ENCODE measurements at regions not wholly inside any gene's neighbourhood (a gene's known extent, or its start where the extent isn't known, plus 50 kb on each side); places are given as distances from the start of the nearest gene placed in this dataset.

DNA sequence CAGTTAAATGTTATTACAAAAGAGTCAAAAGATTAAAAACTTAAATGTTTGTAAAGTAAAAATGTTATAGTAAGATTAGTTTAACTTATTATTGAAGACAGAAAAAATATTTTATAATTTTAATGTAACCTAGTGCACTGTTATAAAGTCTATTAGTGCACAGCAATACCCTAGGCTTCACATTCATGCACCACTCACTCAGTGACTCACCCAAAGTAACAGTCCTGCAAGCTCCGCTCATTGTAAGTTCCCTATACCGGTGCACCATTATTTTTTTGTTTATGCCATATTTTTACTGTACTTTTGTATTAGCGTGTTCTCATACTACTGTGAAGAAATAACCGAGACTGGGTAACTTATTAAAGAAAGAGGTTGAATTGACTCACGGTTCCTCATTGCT, 759.7 kb upstream of the CDH7 start:
- no peak for DNase-seq (ENCODE audit: low read depth)

DNA sequence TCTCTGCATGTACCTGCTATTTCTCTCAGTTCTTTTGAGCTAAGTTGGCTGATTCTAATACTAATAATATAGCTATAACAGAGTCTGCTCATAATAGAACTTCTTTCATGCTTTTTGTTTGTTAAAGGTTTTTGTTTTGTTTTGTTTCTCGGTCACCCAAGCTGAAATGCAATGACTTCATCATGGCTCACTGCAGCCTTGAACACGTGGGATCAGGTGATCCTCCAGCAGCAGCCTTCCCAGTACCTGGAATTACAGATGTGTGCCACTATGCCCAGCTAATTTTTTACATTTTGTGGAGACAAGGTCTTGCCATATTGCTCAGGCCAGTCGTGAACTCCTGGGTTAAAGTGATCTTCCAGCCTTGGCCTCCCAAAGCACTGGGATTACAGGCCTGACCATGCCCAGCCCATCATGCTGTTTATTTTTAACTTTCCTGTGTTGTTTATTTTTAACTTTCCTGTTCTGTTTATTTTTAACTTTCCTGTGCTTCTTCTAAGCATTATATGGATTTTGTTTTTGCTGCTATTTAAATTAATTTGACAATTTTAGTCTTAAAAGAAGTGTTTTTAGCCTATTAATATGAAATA, 763.8 kb upstream of the CDH7 start:
- DNase-seq (ENCODE audit: low read depth), result no peak

DNA sequence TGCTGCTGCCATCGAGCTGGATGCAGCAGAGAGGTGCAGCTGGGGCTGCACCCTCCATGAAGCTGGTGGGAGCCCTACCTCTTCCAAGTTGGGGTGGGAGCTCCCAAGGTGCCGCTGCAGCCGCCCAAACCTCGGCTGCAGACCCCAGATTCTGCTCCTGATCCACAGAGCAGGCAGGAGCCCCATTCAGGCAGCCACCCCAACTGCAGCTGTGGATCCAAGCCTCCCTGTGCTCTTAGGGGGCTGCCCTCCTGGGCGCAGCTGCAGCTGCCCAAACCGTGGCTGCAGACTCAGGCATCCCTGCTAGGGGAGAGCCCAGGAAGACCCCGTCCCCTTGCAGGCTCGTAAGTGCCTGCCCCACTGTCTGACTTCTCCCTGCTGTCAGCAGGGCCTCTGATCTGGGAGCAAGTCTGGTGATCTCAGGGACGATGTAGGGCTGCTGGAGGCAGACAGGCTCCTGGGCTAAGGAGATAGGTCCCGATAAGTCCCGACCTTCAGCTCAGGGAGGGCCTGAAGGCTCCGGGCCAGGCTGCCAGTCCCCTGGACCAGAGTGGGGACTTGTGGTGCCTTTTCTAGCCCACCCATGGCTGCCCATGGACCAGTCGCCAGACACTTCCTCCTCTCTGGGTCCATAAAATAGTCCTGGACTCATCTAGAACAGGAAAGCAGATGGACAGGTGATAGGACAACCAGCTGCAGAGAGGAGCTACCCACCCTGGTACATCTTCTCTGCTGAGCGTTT, 767.1 kb upstream of the CDH7 start:
- no peak for DNase-seq (ENCODE audit: low read depth)

DNA sequence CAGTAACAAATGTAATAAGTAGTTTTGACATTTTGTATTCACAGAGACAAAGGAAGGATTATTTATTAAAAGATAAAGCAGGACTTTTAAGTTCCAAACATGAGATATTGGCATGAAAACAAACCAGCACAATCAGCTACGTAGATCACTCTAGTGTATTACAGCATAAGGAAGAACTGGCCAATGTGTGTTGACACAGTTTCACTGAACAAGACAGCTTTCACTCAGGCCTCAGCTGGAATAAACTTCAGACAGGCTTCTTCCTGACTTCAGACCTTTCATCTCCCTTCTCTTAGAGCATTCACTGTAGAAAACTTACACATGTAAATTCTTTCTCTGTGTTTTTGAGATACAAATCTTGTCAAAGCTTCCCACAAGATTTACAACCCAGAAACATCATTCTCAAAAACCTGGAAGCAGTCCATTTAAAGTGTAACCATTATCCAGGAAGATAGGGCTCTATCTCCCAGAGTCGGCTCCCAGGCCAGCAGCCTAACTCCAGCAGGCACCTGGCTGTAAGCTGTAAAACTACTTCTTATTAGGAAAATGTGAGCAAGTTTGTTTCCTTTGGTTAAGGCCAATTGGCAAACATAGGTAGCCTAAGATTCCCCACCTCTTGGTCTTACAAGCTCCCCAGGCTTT, 768.3 kb upstream of the CDH7 start:
- no peak for DNase-seq (ENCODE audit: low read depth)

DNA sequence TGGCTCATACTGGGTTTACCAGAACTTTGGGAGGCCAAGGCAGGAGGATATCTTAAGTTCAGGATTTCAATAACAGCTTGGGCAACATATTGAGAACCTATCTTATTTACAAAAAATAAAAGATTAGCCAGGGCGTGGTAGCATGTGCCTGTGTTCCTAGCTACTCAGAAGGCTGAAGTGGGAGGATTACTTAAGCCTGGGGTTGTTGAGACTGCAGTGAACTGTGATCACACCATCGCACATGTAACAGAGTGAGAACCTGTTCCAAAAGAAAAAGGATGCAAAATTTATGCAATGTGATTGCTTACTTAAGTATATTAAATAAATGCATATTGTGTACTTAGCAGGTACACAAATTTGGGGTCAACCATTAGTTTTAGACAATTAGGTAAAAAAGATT, 768.9 kb upstream of the CDH7 start:
- no peak for DNase-seq (ENCODE audit: low read depth)

DNA sequence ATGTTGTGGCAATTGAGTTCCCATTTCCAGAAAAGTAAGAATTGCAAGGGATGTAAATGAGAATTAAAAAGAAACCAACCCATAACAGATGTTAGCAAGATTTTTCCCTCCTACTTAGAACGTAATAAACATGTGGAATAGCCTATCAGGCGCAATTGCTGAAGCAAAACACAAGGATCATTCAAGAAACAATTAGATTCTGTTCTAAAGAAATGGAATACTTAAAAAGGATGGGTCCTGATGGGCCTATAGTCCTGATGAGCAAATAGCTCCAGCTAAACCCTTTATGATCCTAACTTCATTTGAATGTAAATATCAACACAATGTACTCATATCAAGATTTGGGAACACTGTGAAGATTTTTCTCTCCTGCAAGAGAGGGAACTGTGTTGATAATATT, 771.0 kb upstream of the CDH7 start:
- no peak for DNase-seq (ENCODE audit: low read depth)

DNA sequence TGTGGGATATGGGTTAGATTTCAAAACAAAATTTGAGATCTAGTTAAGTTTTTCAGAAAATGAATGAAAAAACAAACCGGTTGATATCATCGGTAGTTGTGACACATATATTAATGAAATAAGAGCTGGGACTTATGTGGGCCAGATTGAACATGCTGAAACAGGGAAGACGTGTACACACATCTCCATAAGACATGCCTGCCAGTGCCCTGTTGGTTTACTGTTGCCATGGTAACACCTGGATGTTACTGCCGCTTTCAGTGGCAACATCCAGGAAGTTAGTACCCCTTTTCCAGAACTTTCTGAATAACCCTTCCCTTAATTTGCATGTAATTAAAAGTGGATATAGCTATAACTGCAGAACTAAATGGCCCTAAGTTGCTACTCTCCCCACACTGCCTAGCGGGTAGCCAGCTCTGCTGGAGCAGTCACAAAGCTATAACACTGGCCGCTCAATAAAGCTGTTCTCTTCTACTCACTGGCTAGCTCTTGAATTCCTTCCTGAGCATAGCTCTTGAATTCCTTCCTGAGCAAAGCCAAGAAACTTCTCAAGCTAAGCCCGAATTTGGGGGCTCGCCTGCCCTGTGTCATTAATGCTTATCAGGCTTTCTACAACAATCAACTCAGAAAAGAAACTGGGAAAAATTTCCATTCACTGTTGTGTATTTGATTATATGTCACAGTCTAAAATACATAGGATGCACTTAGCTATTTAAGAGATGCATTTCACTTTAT, 776.3 kb upstream of the CDH7 start:
- no peak for DNase-seq (ENCODE audit: low read depth)

DNA sequence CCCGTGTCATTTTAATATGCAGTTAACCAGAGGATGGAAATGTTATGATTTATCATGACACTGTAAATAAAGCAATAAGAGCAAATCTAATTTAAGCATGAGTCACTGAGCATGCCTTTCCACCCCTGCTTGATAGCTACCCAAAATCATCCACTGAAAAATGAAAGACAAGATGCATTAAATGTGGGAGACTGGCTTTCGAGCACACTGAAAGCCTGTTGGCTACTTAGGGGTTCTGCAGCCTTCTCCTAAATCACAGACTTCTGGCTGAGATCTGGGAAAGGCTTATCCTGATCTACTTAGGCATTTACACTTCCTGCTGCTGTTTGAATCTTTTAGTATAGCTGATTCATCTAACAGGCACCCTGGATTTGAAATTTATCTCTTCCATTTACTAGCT, 778.3 kb upstream of the CDH7 start:
- no peak for DNase-seq (ENCODE audit: low read depth)

DNA sequence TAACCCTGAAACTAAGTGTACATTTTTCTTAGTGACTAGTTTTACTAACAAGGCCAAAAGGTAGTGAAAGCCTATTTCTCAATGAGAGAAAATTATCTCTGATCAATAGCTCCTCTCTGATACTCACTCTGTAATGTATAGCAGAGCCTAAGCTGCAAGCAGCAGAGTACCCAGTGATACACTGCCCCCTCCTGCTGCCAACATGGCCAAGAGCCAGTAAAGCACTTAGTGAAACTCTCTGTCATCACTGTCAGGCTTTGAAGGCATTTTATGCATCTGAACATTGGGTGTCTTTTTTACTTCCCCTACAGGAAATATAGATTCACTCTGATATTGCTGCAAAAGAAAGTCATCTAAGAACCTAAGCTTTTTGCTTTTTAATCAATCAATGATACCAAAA, 784.1 kb upstream of the CDH7 start:
- DNase-seq (ENCODE audit: low read depth), result no peak

DNA sequence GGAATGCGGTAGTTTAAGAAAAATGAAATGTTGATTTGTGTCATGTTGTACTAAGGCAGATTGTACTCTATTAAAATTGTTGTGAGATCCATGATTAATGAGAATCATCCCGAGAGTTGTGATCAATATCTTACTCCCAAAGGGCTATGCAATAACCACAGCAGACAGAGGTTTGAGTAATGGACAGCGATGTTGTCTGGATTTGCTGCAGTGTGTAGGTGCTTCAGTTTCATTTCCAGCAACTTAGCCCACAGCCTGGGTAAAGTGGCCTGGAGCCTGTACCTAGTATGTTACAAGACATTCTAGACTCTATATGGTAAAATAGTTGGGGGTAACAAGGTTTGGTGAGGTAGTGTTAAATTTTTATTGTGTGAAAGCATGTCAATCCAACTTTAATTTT, 794.3 kb upstream of the CDH7 start:
- DNase-seq (ENCODE audit: low read depth), result no peak

DNA sequence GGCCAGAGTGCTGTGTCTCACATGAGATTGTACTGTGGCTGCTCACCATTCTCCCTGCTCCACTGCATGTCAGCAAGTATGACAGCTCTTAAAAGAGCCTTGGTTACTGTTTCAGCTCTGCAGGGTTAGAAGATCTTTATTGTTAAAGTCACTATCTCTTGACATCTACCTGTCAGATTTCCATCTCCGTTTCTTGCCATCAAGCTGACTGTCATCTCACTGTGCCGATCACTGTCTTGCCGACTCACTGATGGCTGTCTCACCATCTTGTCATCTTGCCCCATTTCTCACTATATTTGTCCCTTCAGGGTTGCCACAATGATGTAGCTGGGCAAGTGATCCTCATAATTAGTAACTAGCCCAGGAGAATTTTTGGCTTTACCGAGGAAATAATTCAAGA, 800.9 kb upstream of the CDH7 start:
- DNase-seq (ENCODE audit: low read depth), result no peak

DNA sequence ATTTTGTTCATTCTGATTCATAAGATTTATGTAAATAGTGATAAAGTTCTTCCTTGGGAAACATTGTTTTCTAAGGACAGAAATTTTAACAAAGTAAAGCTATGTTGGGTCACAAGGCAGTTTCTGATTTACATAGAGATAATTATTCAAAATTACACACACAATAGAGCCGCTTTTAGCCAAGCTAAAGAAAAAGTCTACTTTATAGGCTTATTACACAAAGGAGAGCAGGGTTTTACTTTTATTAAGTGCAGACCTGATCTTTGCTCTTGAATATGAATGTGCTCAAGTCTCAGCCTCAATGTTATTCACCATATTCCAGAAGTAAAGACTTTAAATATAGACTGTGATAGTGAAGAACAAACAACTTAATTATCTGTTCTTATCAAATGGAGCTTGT, 787.8 kb upstream of the LINC00305 start:
- DNase-seq (ENCODE audit: low read depth), result no peak

DNA sequence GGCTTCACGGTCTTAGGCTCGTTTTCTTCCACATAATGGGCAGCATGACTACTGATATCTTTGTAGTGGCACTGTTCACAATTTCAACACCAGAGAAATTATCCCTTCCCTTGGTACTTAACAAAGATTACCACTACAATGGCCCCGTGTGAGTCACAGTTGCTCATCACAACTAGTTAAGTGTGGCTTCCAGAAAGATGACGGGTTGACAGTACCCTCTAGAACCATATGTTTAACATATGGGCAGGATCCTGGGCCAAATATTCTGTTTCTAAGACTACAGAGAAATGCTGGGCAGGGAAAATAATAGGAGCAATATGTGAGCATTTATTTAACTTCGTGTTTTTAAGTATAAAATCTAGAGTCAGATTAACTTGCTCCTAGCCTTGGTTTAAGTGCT, 780.1 kb upstream of the LINC00305 start:
- no peak for DNase-seq (ENCODE audit: low read depth)

DNA sequence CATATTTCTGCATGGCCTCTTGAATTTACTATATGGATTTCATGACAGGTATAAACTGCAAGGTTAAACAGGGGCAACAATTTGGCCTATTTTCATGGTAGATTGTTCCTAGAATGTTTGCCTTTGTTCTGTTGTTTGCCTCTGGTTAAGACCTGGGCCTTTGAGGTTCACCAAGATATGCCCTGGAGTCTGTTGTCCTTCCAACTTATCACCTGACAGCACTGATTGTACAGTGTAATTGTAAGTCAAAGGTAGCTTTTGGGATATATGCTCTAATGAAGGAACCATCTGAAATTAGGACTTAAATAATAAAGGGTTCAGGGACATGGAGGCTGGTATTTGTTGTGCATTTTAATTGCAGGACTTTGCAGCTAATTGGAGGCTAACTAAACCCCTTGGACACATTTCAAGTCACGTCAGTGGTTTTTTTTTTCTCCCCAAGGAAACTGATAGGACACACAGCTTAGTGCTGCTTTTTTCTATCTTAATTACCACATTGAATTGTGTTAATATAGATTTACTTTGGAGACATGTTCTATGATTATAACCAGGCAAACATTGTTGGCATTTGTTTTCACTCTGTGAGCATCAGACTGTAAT, 771.2 kb upstream of the LINC00305 start:
- DNase-seq (ENCODE audit: low read depth), result no peak

DNA sequence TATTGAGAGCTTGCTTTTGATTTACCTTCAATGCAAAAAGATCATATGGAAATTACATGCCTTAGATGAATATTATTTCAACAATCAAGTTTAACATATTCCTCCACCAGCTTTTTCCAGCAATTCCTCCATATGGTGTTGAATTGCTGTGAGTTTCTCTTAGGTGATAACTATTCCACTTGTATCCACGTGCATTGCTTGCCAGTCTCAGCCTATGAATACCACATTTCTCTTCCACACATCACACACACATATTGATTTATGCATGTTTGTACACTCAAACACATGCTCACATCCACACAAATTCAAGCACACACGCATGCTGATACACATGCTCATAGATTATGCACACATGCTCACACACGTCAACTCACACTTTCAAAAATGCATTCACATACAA, 770.0 kb upstream of the LINC00305 start:
- DNase-seq (ENCODE audit: low read depth), result no peak

DNA sequence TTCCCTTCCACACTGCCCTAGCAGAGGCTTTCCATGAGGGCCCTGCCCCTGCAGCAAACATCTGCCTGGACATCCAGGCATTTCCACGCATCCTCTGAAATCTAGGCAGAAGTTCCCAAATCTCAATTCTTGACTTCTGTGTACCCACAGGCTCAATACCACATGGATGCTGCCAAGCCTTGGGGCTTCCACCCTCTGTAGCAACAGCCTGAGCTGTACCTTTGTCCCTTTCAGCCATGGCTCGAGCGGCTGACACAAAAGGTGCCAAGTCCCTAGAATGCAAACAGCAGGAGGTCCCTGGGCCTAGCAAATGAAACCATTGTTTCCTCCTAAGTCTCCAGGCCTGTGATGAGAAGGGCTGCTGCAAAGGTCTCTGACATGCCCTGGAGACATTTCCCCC, 744.5 kb upstream of the LINC00305 start:
- DNase-seq (ENCODE audit: low read depth), result no peak

DNA sequence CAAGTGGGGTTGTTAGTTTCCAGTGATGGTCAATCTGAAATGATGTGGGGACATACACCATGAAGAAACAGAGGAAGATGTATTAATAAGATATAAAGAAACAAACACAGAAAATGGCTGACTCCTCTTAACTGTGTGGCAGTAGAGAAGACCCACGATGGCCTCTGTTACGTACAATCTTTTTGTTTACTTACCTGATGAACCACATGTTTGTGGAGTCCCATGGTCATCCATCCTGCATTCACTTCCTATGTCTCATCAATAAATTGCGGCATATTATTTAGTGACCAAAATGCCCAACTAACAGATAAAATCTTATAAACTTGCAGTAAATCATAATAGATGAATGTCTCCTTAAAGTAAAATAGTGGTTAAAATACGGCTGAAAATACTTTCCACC, 740.1 kb upstream of the LINC00305 start:
- no peak for DNase-seq (ENCODE audit: low read depth)

DNA sequence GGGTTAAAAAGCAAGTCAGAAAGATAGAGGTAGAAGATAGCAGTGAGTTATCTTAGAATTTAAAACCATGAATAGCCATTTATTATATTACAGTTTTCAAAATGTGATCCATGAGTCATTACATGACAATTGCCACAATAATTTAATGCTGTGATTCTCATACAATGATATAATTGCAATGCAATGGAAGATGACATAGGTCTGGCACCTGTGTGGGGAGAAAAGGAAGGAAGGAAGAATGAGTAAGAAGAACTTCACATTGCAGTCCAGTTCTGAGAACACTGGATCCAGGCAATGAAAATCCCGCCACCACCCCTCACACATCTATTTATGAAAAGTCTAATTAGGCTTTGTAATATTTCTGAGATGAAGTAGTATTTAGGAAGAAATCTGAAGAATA, 738.1 kb upstream of the LINC00305 start:
- no peak for DNase-seq (ENCODE audit: low read depth)

DNA sequence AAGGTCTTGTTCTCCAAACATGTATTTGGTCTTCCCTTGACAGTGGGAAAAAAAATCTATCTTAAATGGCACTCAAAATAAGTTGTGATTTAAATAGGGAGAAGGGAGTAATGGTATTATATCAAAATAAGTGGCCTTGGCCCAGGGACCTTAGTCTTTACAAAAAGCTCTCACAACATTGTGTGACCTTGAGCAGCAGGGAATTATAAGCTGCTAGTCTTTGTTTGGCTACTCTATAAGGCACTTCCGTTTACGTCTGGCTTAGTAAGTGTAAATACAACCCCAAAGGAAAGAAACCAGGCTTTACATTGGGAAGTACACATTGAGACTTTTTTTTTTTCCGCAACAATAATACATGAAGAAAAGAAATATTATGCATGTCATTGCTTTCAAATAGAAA, 734.0 kb upstream of the LINC00305 start:
- DNase-seq (ENCODE audit: low read depth), result no peak

DNA sequence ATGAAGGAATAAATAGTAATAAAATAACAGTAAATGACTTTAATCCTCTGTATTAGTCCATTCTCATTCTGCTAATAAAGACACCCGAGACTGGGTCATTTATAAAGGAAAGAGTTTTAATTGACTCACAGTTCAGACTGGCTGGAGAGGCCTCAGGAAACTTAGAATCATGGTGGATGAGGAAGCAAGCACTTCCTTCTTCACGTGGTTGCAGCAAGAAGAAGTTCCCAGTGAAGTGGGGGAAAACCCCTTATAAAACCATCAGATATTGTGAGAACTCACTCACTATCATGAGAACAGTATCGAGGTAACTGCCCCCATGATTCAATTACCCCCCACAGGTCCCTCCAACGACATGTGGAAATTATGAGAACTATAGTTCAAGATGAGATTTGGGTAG, 727.9 kb upstream of the LINC00305 start:
- no peak for DNase-seq (ENCODE audit: low read depth)

DNA sequence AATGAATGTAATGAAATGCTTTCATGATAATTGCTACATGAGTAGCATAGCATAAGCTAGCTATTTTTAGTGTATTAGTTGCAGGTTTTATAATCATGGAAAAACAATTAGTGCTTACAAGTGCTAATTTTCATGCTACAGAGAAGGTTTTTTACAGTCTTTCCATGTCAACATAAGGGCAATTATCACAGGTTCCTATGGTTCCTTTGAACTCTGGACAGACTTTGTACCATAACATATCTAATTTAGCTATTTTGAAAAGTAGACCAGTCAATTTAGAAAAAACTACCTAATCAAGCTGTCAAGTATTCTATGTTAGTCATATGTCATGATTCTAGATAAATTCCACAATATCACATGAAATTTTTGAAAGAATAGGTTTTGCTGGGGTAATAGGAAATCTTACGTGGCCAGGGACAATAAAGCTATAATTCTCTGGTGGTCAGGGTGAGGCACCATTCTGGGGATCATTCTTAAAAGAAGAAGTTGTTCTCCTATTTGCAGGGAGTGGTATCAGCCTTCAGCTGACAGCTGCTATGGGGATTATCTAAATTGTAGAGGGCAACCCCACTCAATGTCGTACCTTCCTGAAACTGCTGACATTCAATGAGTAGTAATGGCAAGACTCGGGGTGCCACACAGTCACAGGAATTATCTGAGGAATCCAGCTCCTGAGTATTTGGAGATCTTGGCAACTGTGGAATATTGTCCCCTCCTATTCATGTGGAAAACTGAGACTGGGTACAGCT, 724.0 kb upstream of the LINC00305 start:
- no peak for DNase-seq (ENCODE audit: low read depth)

DNA sequence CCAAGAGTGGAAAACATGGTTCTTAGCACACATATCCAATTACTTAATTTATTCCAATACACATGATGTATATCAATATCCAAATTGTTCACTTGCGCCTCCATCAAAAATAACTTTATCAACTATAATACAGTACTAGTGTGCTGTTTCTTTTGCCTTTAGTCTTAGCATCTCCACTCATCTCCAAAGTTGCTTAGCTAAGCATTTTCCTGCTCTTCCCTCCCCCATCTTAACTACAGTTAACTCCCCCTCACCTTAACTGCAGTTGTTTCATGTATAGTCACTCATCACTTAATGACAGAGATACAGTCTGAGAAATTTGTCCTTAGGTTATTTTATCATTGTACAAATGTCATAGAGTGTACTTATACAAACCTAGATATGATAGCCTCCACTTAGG, 705.2 kb upstream of the LINC00305 start:
- DNase-seq (ENCODE audit: low read depth), result no peak

Data from iris pigment epithelial cell (primary cell).